K562 (cell line): ENCODE measurements at regions not wholly inside any gene's neighbourhood (a gene's known extent, or its start where the extent isn't known, plus 50 kb on each side); places are given as distances from the start of the nearest gene placed in this dataset.

Experiments
- ATAC-seq: fragments of 200-7000 bp; cut with Tn5 transposase; 3 replicates; pipeline ENCODE4 v1.9.1; 2020; ENCODE audit warnings: moderate library complexity
- BruUV-seq: library from RNA; stranded (reverse); fragments of 400-500 nt; replicated peaks from 2 replicates; lab custom pipeline; 2021; lab: Mats Ljungman, UMichigan
- CTCF ChIA-PET: fragments of 300-600 bp; formaldehyde crosslinking; extraction: SDS; loops from one replicate; lab custom pipeline; 2021; ENCODE audit warnings: low intra/inter-chr PET ratio; lab: Yijun Ruan, JAX
- POLR2A ChIA-PET: fragments of 300-600, 350-650 bp; sonication (Branson Sonifier 250); formaldehyde crosslinking; extraction: SDS; loops from one replicate; lab custom pipeline; 2021; ENCODE audit warnings: antibody characterized with exemption, inconsistent platforms; lab: Yijun Ruan, JAX
- DNase-seq, 4 experiments: peaks; one replicate each; pipeline versions ENCODE4 v3.0.0 to v3.0.0-alpha.2; 2011 to 2018; ENCODE audit warnings: low spot score in 3 of 4, mixed read lengths in 3 of 4; ENCODE audit errors: extremely low read depth in 1 of 4
- FAIRE-seq: peaks from 2 replicates; lab custom pipeline; 2011; peaks lifted over from hg19 to GRCh38; lab: Jason Lieb, UNC
- H2AFZ ChIP-seq: 2 replicates; pipeline ENCODE4 v1.6.0; 2011; ENCODE audit warnings: low read depth, low read length, control low read depth, inconsistent platforms
- H3K27ac ChIP-seq: fragments of 200-600 bp; 3 replicates; pipeline ENCODE4 v1.8.0; 2011; ENCODE audit warnings: low read depth, mild to moderate bottlenecking, control low read depth, inconsistent platforms, low read length, moderate library complexity, mixed read lengths; ENCODE audit errors: extremely low read depth
- H3K27me3 ChIP-seq, 2 experiments: fragments of 300-600 bp in 1 of 2; 2 replicates in 1 of 2; 3 replicates in 1 of 2; pipeline versions ENCODE4 v1.6.0 to v1.8.0; 2011; ENCODE audit warnings: inconsistent platforms in 2 of 2, low read length in 2 of 2, mild to moderate bottlenecking in 1 of 2, mixed read lengths in 1 of 2, moderate library complexity in 1 of 2; ENCODE audit not compliant: control insufficient read depth in 2 of 2, insufficient read depth in 2 of 2
- H3K36me3 ChIP-seq: fragments of 300-600 bp; 3 replicates; pipeline ENCODE4 v1.8.0; 2011; ENCODE audit warnings: mild to moderate bottlenecking, low read length, inconsistent platforms; ENCODE audit not compliant: control insufficient read depth, insufficient read depth
- H3K4me1 ChIP-seq, 2 experiments: fragments of 200-600 bp in 1 of 2; replicated peaks in 1 of 2; 2 replicates in 1 of 2; 3 replicates in 1 of 2; pipeline versions ENCODE4 v1.5.1 to v1.8.0; 2011; ENCODE audit warnings: inconsistent platforms in 2 of 2, low read length in 2 of 2, mild to moderate bottlenecking in 1 of 2, mixed read lengths in 1 of 2, moderate library complexity in 1 of 2; ENCODE audit not compliant: control insufficient read depth in 2 of 2, insufficient read depth in 2 of 2
- H3K4me2 ChIP-seq: 2 replicates; pipeline ENCODE4 v1.6.1; 2011; ENCODE audit warnings: low read length, control low read depth, inconsistent platforms, mixed read lengths; ENCODE audit not compliant: insufficient read depth
- H3K4me3 ChIP-seq: fragments of 200-600 bp; sonication (generic), shearing (Covaris generic); 2 replicates; pipeline ENCODE4 v1.5.1; 2016; ENCODE audit warnings: control low read depth, inconsistent platforms
- H3K79me2 ChIP-seq: fragments of 200-600 bp; 3 replicates; pipeline ENCODE4 v1.8.0; 2011; ENCODE audit warnings: low read length, inconsistent platforms; ENCODE audit not compliant: control insufficient read depth, insufficient read depth
- H3K9ac ChIP-seq, 2 experiments: 2 replicates each; pipeline versions ENCODE4 v1.6.0 to v1.6.1; 2011; ENCODE audit warnings: low read depth in 2 of 2, low read length in 2 of 2, control low read depth in 1 of 2, inconsistent platforms in 1 of 2, mild to moderate bottlenecking in 1 of 2, mixed read lengths in 1 of 2; ENCODE audit not compliant: insufficient read depth in 1 of 2
- H3K9me1 ChIP-seq: one replicate; pipeline ENCODE4 v1.6.0; 2011; ENCODE audit warnings: inconsistent platforms, mild to moderate bottlenecking, low read length, moderate library complexity; ENCODE audit not compliant: control insufficient read depth, insufficient read depth
- H3K9me3 ChIP-seq: replicated peaks from 2 replicates; pipeline ENCODE4 v1.5.1; 2011; ENCODE audit warnings: low read depth, low read length, inconsistent platforms; ENCODE audit not compliant: control insufficient read depth, insufficient read depth
- H4K20me1 ChIP-seq: replicated peaks from 2 replicates; pipeline ENCODE4 v1.6.1; 2011; ENCODE audit warnings: low read length, inconsistent platforms, mixed read lengths; ENCODE audit not compliant: control insufficient read depth, insufficient read depth
- ATF3 ChIP-seq, 2 experiments: fragments of 450-650 bp in 1 of 2; sonication (generic) in 1 of 2; formaldehyde crosslinking in 1 of 2; IDR thresholded peaks in 1 of 2; conservative IDR thresholded peaks in 1 of 2; 2 replicates each; pipeline versions ENCODE4 v1.6.1 to v1.8.1; 2016 to 2023; ENCODE audit warnings: mild to moderate bottlenecking in 2 of 2, moderate library complexity in 2 of 2, inconsistent platforms in 1 of 2, missing genetic modification reagents in 1 of 2
- ELF4 ChIP-seq: fragments of 450-650 bp; formaldehyde crosslinking; IDR thresholded peaks from 2 replicates; pipeline ENCODE4 v1.4.0; 2022; ENCODE audit warnings: missing genetic modification characterization
- NBN ChIP-seq: fragments of 450-650 bp; IDR thresholded peaks from 2 replicates; pipeline ENCODE4 v1.6.1; 2016; ENCODE audit warnings: low read depth, mild to moderate bottlenecking
- NRF1 ChIP-seq, 2 experiments: fragments of 450-650 bp; IDR thresholded peaks in 1 of 2; conservative IDR thresholded peaks in 1 of 2; 2 replicates each; pipeline ENCODE4 v1.6.1; 2014; ENCODE audit warnings: mild to moderate bottlenecking in 2 of 2
- PHB ChIP-seq: fragments of 250-450 bp; sonication (Bioruptor Pico); IDR thresholded peaks from 2 replicates; pipeline ENCODE4 v1.5.0; 2021
- POLR2H ChIP-seq: IDR thresholded peaks from 2 replicates; pipeline ENCODE4 v1.6.1; 2016; ENCODE audit warnings: missing genetic modification characterization, low read depth, mild to moderate bottlenecking, control low read depth, missing compliant biosample characterization, moderate library complexity
- RBM25 ChIP-seq: fragments of 200-400 bp; formaldehyde crosslinking; IDR thresholded peaks from 2 replicates; pipeline ENCODE4 v1.6.1; 2018; ENCODE audit warnings: low read length, low read depth, moderate library complexity; ENCODE audit not compliant: severe bottlenecking
- SMARCB1 ChIP-seq: IDR thresholded peaks from 2 replicates; pipeline ENCODE4 v1.6.1; 2011; ENCODE audit warnings: improper control_type of control experiment, low read depth; ENCODE audit not compliant: insufficient read length
- SP1 ChIP-seq: sonication (generic); formaldehyde crosslinking; IDR thresholded peaks from 2 replicates; pipeline ENCODE4 v1.8.1; 2022; ENCODE audit warnings: mild to moderate bottlenecking, missing genetic modification reagents
- ZNF584 ChIP-seq: fragments of 200-800 bp; sonication (Bioruptor generic); IDR thresholded peaks from 2 replicates; pipeline ENCODE4 v1.6.1; 2016; ENCODE audit warnings: low read depth, mild to moderate bottlenecking, missing genetic modification characterization, missing compliant biosample characterization
- ZNF589 ChIP-seq: fragments of 200-800 bp; sonication (Bioruptor generic); IDR thresholded peaks from 2 replicates; pipeline ENCODE4 v1.6.1; 2016; ENCODE audit warnings: low read depth, missing genetic modification characterization, missing compliant biosample characterization
- ZNF780A ChIP-seq: fragments of 250-450 bp; sonication (Bioruptor Pico); IDR thresholded peaks from 2 replicates; pipeline ENCODE4 v1.5.0; 2021; ENCODE audit warnings: mild to moderate bottlenecking
- WGBS: fragments of 100-300 bp; shearing (Covaris generic); methylation state at CpG from one replicate; pipeline ENCODE4 v1.1.6; 2016; ENCODE audit warnings: low coverage, mixed read lengths; ENCODE audit not compliant: insufficient coverage; ENCODE audit errors: missing lambda C conversion rate; 5-methylcytosine and 5-hydroxymethylcytosine counted together
- in situ Hi-C: fragments of 300-500 bp; cut with MboI; formaldehyde crosslinking; loops from 4 replicates; pipeline ENCODE4 v1.15.0; 2018; ENCODE audit warnings: inconsistent platforms, mixed read lengths
- intact Hi-C: fragments of 100-400 bp; cut with micrococcal nuclease; formaldehyde crosslinking; loops from 2 replicates; pipeline ENCODE4 v1.14.2; 2022
- TF ChIP-seq, protein P1 (sequence below): fragments of 250-450 bp; sonication (Bioruptor Pico); IDR thresholded peaks from 2 replicates; pipeline ENCODE4 v1.8.0; 2021; ENCODE audit warnings: borderline replicate concordance, mild to moderate bottlenecking, moderate library complexity; ENCODE audit not compliant: poor library complexity, severe bottlenecking
- TF ChIP-seq, protein P2 (sequence below), 2 experiments: fragments of 150-350 bp in 1 of 2; IDR thresholded peaks; 2 replicates each; pipeline ENCODE4 v1.6.1; 2012 to 2016; ENCODE audit warnings: low read depth in 2 of 2, low read length in 2 of 2, mild to moderate bottlenecking in 1 of 2, moderate library complexity in 1 of 2

- TF ChIP-seq NRF1 (conservative IDR thresholded peaks at IDR 0.05 in 1 of 2, IDR thresholded peaks at IDR 0.05 in 1 of 2) (no peak), SMARCB1 (no peak), PHB (CRISPR knock-in tag) (no peak), POLR2H (no peak), ELF4 (CRISPR knock-in tag) (no peak)
- TF ChIP-seq, protein P1, sequence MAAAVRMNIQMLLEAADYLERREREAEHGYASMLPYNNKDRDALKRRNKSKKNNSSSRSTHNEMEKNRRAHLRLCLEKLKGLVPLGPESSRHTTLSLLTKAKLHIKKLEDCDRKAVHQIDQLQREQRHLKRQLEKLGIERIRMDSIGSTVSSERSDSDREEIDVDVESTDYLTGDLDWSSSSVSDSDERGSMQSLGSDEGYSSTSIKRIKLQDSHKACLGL (CRISPR knock-in tag), result no peak
These were observed 426.5 kb upstream of the CD180 start (continued) for GRCh38 chr5:67623078-67623477.

GRCh38 chr5:67620424-67621397 lies 424.1 kb upstream of the CD180 start:
- POLR2A ChIA-PET, result no interaction called here
- TF ChIP-seq ZNF584 (CRISPR knock-in tag), result no peak
- no peak for TF ChIP-seq ZNF589 (CRISPR knock-in tag)
- no peak for TF ChIP-seq RBM25
- TF ChIP-seq SP1, result no peak
- no peak for TF ChIP-seq ZNF780A (CRISPR knock-in tag)
- no peak for TF ChIP-seq ATF3 (IDR thresholded peaks at IDR 0.05)
- no peak for TF ChIP-seq ATF3 (CRISPR knock-in tag; conservative IDR thresholded peaks at IDR 0.05)
- TF ChIP-seq NBN, result no peak
- TF ChIP-seq, protein P2, sequence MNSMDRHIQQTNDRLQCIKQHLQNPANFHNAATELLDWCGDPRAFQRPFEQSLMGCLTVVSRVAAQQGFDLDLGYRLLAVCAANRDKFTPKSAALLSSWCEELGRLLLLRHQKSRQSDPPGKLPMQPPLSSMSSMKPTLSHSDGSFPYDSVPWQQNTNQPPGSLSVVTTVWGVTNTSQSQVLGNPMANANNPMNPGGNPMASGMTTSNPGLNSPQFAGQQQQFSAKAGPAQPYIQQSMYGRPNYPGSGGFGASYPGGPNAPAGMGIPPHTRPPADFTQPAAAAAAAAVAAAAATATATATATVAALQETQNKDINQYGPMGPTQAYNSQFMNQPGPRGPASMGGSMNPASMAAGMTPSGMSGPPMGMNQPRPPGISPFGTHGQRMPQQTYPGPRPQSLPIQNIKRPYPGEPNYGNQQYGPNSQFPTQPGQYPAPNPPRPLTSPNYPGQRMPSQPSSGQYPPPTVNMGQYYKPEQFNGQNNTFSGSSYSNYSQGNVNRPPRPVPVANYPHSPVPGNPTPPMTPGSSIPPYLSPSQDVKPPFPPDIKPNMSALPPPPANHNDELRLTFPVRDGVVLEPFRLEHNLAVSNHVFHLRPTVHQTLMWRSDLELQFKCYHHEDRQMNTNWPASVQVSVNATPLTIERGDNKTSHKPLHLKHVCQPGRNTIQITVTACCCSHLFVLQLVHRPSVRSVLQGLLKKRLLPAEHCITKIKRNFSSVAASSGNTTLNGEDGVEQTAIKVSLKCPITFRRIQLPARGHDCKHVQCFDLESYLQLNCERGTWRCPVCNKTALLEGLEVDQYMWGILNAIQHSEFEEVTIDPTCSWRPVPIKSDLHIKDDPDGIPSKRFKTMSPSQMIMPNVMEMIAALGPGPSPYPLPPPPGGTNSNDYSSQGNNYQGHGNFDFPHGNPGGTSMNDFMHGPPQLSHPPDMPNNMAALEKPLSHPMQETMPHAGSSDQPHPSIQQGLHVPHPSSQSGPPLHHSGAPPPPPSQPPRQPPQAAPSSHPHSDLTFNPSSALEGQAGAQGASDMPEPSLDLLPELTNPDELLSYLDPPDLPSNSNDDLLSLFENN (IDR thresholded peaks at IDR 0.05; ENCODE audit: low read depth in 2 of 2, low read length in 2 of 2), result no peak

More at GRCh38 chr5:67620424-67621397, 424.1 kb upstream of the CD180 start:
- BruUV-seq, result no TSS peak
- Histone ChIP-seq H3K9ac (no peak overlapping the region), H3K27me3 (no peaks in the 10 kb centered on the region), H2AFZ (no peak overlapping the region), H3K9me1 (no peaks in the 10 kb centered on the region), H3K4me1 (no peaks in the 10 kb centered on the region), H3K79me2 (no peaks in the 10 kb centered on the region), H3K9me3 (no peaks in the 10 kb centered on the region), H3K36me3 (no peaks in the 10 kb centered on the region), H3K27ac (no peak overlapping the region), H3K4me3 (no peak overlapping the region), H4K20me1 (no peaks in the 10 kb centered on the region), H3K4me2 (no peak overlapping the region)
- FAIRE-seq (no peak), ATAC-seq (no peak), DNase-seq (no peak)
- intact Hi-C loops (no loop called here), in situ Hi-C loops (no loop called here)
- CTCF ChIA-PET, result no interaction called here
- WGBS, result 2% methylated on average over 11 of the region's 11 CpGs
